ENCODE measurements at regions not wholly inside any gene's neighbourhood (a gene's known extent, or its start where the extent isn't known, plus 50 kb on each side); places are given as distances from the start of the nearest gene placed in this dataset.

- no peaks in the 10 kb centered on the region for H3K27me3 ChIP-seq
- TF ChIP-seq CTCF (IDR thresholded peaks at IDR 0.05) = no peak
- TF ChIP-seq POLR2A (IDR thresholded peaks at IDR 0.05) = no peak
- intact Hi-C loops (cut with DNase I) = no loop called here
- H3K36me3 ChIP-seq = no peaks in the 10 kb centered on the region
- no peak overlapping the region for H3K27ac ChIP-seq
- no peak overlapping the region for H3K4me3 ChIP-seq
- 84 to 89% methylated on average over 2 of the region's 2 CpGs for WGBS, 2 donors
- no peak for DNase-seq
- no peaks in the 10 kb centered on the region for H3K9me3 ChIP-seq
- H3K4me1 ChIP-seq = no peaks in the 10 kb centered on the region
These were observed 601.7 kb upstream of the ANO3 start for GRCh38 chr11:25730230-25730629.

GRCh38 chr11:25733777-25734176 lies 598.2 kb upstream of the ANO3 start:
- WGBS, 2 donors = 6 to 13% methylated on average over 2 of the region's 2 CpGs
- no peak overlapping the region for H3K4me3 ChIP-seq
- H3K27ac ChIP-seq = no peak overlapping the region
- H3K36me3 ChIP-seq = no peaks in the 10 kb centered on the region
- peak in 1 of 6 experiments; percentile 19 for TF ChIP-seq CTCF (IDR thresholded peaks at IDR 0.05)
- no peak for TF ChIP-seq POLR2A (IDR thresholded peaks at IDR 0.05)
- H3K9me3 ChIP-seq = no peaks in the 10 kb centered on the region
- no peaks in the 10 kb centered on the region for H3K27me3 ChIP-seq
- intact Hi-C loops (cut with DNase I) = no loop called here
- H3K4me1 ChIP-seq = no peaks in the 10 kb centered on the region
- DNase-seq = no peak

- WGBS, 2 donors = 18 to 35% methylated on average over 2 of the region's 2 CpGs
- no peak overlapping the region for H3K27ac ChIP-seq
- DNase-seq = no peak
- intact Hi-C loops (cut with DNase I) = no loop called here
- H3K9me3 ChIP-seq = no peaks in the 10 kb centered on the region
- H3K27me3 ChIP-seq = no peaks in the 10 kb centered on the region
- no peak overlapping the region for H3K4me3 ChIP-seq
- H3K36me3 ChIP-seq = no peaks in the 10 kb centered on the region
- TF ChIP-seq POLR2A (IDR thresholded peaks at IDR 0.05) (no peak), CTCF (IDR thresholded peaks at IDR 0.05) (peak in 2 of 6 experiments; percentile 18 to 39)
- H3K4me1 ChIP-seq = no peaks in the 10 kb centered on the region
These were observed 597.2 kb upstream of the ANO3 start for GRCh38 chr11:25734591-25735211.

- intact Hi-C loops (cut with DNase I) = no loop called here
- no peak overlapping the region for H3K4me3 ChIP-seq
- 22 to 40% methylated on average over 3 of the region's 3 CpGs for WGBS, 2 donors
- no peaks in the 10 kb centered on the region for H3K27me3 ChIP-seq
- no peaks in the 10 kb centered on the region for H3K9me3 ChIP-seq
- no peak for TF ChIP-seq CTCF (IDR thresholded peaks at IDR 0.05)
- no peak for TF ChIP-seq POLR2A (IDR thresholded peaks at IDR 0.05)
- H3K27ac ChIP-seq = no peak overlapping the region
- H3K36me3 ChIP-seq = no peaks in the 10 kb centered on the region
- DNase-seq = no peak
- H3K4me1 ChIP-seq = no peaks in the 10 kb centered on the region
These were observed 594.8 kb upstream of the ANO3 start for GRCh38 chr11:25737071-25737675.

GRCh38 chr11:25741886-25742285 lies 590.0 kb upstream of the ANO3 start:
- WGBS, 2 donors = 6 to 33% methylated on average over 1 of the region's 1 CpG
- intact Hi-C loops (cut with DNase I) = no loop called here
- TF ChIP-seq POLR2A (IDR thresholded peaks at IDR 0.05) (no peak), CTCF (IDR thresholded peaks at IDR 0.05) (no peak)
- Histone ChIP-seq H3K4me1 (no peaks in the 10 kb centered on the region), H3K9me3 (no peaks in the 10 kb centered on the region), H3K4me3 (no peak overlapping the region), H3K36me3 (no peaks in the 10 kb centered on the region), H3K27me3 (no peaks in the 10 kb centered on the region), H3K27ac (no peak overlapping the region)
- DNase-seq = no peak
